ENCODE measurements at regions not wholly inside any gene's neighbourhood (a gene's known extent, or its start where the extent isn't known, plus 50 kb on each side); places are given as distances from the start of the nearest gene placed in this dataset.

GRCh38 chr3:74756674-74757073 is 142.2 kb upstream of the CNTN3 start:
- intact Hi-C loops (cut with DNase I, micrococcal nuclease) = loop anchor here in 1 of 2 experiments (1.0 kb wide), 1 partner anchor 8 kb away; no protein-coding TSS in a partner anchor
- ChIA-PET CTCF (interaction anchor here (0.7 kb wide), 1 partner anchor 13 kb away, joined by 3 read pairs; no protein-coding TSS in a partner anchor), POLR2A (no interaction called here)
- ATAC-seq = no peak
- Mint-ChIP-seq H3K4me1 (no peaks in the 10 kb centered on the region), H3K27me3 (no peaks in the 10 kb centered on the region), H3K36me3 (ENCODE audit: low read depth) (no peaks in the 10 kb centered on the region), H3K9me3 (ENCODE audit: low read depth) (peaks cover 7% of the 10 kb centered on the region), H3K27ac (no peak overlapping the region), H3K4me3 (no peak overlapping the region)
- no peak for DNase-seq

DNA sequence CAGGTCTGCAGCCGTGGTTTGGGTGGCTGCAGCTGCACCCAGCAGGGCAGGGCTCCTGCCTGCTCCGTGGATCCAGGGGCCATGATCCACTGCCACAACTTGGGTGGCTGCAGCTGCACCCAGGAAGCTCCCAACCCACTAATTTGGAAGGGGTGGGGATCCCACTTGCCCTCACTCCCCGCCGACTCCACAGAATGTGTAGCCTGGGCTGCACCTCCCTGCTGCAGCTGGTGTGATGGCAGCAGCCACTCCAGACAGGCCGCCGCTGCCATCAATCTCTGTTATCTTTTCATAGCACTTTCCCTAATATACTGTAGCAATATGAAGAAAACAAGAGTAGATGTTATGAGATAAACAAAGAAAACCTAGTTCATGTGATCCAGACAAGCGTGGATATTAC is 137.8 kb upstream of the CNTN3 start:
- no peak for ATAC-seq
- intact Hi-C loops (cut with DNase I, micrococcal nuclease) = no loop called here
- POLR2A ChIA-PET = no interaction called here

GRCh38 chr3:74751775-74752174 is 137.3 kb upstream of the CNTN3 start:
- H3K4me3 Mint-ChIP-seq = no peak overlapping the region
- CTCF ChIA-PET = no interaction called here
- peaks cover 3% of the 10 kb centered on the region for H3K9me3 Mint-ChIP-seq (ENCODE audit: low read depth)
- POLR2A ChIA-PET = no interaction called here
- H3K36me3 Mint-ChIP-seq (ENCODE audit: low read depth) = no peaks in the 10 kb centered on the region
- H3K27ac Mint-ChIP-seq = no peak overlapping the region
- H3K27me3 Mint-ChIP-seq = peaks cover 2% of the 10 kb centered on the region
- intact Hi-C loops (cut with DNase I, micrococcal nuclease) = no loop called here
- no peak for ATAC-seq
- DNase-seq = no peak
- H3K4me1 Mint-ChIP-seq = no peaks in the 10 kb centered on the region

More for the DNA sequence above, 137.8 kb upstream of the CNTN3 start:
- Mint-ChIP-seq H3K27me3 (peaks cover 2% of the 10 kb centered on the region), H3K4me3 (no peak overlapping the region), H3K4me1 (no peaks in the 10 kb centered on the region), H3K36me3 (ENCODE audit: low read depth) (no peaks in the 10 kb centered on the region), H3K27ac (no peak overlapping the region), H3K9me3 (ENCODE audit: low read depth) (peaks cover 3% of the 10 kb centered on the region)
- CTCF ChIA-PET = no interaction called here
- DNase-seq = no peak

DNA sequence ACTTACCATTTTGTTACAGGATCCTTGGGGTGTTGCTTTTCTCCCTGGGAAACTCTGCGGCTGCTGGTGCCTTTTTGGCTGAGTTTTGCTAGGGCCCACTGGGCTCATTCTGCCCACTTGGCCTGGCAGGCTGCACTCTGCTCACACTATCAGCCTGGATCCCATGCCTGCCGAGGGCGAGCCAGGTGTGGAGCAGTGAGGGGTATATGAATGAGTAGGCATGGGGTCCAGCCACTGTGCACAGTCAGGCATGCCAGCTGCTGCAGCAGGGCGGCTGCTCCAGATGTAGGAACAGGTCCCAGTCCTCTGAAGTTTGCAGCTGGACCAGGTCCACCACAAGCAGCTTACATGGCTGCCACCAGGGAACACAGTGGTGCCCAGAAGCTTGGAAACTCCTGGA is 136.4 kb upstream of the CNTN3 start:
- Mint-ChIP-seq H3K4me1 (no peaks in the 10 kb centered on the region), H3K27me3 (peaks cover 2% of the 10 kb centered on the region), H3K4me3 (no peak overlapping the region), H3K27ac (no peak overlapping the region), H3K9me3 (ENCODE audit: low read depth) (peaks cover 5% of the 10 kb centered on the region), H3K36me3 (ENCODE audit: low read depth) (no peaks in the 10 kb centered on the region)
- DNase-seq (no peak), ATAC-seq (no peak)
- POLR2A ChIA-PET = no interaction called here
- CTCF ChIA-PET = no interaction called here
- intact Hi-C loops (cut with DNase I, micrococcal nuclease) = no loop called here

- Mint-ChIP-seq H3K27me3 (no peaks in the 10 kb centered on the region), H3K27ac (no peak overlapping the region), H3K4me1 (no peaks in the 10 kb centered on the region), H3K9me3 (ENCODE audit: low read depth) (peaks cover 5% of the 10 kb centered on the region), H3K4me3 (no peak overlapping the region), H3K36me3 (ENCODE audit: low read depth) (no peaks in the 10 kb centered on the region)
- no peak for ATAC-seq
- ChIA-PET CTCF (no interaction called here), POLR2A (no interaction called here)
- intact Hi-C loops (cut with DNase I, micrococcal nuclease) = no loop called here
- DNase-seq = no peak
These were observed 124.8 kb upstream of the CNTN3 start for GRCh38 chr3:74739242-74739641.

DNA sequence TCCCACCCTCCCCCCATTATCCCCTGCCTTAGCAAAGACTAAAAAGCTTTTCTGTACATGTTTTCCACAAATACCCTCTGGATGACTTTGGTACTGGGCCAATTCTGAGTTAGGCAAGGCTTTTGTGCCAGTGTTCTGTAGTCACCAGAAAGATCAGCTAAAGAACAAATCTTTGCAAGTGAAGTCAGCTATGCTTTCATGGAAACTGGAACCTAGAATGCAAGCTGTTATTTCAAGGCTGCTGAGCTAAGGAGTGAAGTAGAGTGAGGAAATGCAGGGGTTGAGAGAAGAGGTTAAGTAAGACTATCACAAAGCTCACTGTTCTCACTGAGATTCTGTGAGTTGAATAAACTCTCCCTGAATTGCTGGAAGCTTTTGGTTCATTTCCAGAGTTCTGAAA is 107.8 kb upstream of the CNTN3 start:
- Mint-ChIP-seq H3K36me3 (ENCODE audit: low read depth) (no peaks in the 10 kb centered on the region), H3K4me1 (no peaks in the 10 kb centered on the region), H3K27ac (no peak overlapping the region), H3K4me3 (no peak overlapping the region), H3K9me3 (ENCODE audit: low read depth) (peaks cover 9% of the 10 kb centered on the region), H3K27me3 (no peaks in the 10 kb centered on the region)
- no peak for DNase-seq
- intact Hi-C loops (cut with DNase I, micrococcal nuclease) = no loop called here
- ChIA-PET POLR2A (no interaction called here), CTCF (interaction anchor here (1.5 kb wide), 1 partner anchor 470 kb away, joined by 3 read pairs; no protein-coding TSS in a partner anchor)
- no peak for ATAC-seq

DNA sequence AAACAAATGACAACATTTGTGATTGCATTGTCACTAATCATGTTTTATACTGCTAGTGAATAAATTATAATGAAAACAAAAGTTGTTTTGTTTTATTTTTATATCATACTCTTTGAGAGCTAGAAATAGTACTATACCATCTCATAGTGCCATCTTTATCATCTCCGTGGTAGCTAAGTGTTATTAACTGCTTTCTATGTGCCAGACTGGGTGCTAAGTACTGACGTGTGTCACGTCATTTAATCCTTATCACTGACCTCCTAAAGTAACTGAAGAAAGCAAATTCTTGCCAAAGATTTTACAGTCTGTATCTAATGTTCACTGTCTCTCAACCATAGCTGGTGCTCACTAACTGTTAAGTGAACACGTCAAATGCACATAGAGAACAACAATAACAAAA is 99.5 kb upstream of the CNTN3 start:
- no peak for DNase-seq
- H3K9me3 Mint-ChIP-seq (ENCODE audit: low read depth) = peaks cover 18% of the 10 kb centered on the region
- H3K27me3 Mint-ChIP-seq = no peaks in the 10 kb centered on the region
- peaks cover 1% of the 10 kb centered on the region for H3K36me3 Mint-ChIP-seq (ENCODE audit: low read depth)
- POLR2A ChIA-PET = no interaction called here
- H3K4me1 Mint-ChIP-seq = no peaks in the 10 kb centered on the region
- H3K27ac Mint-ChIP-seq = no peak overlapping the region
- CTCF ChIA-PET = no interaction called here
- intact Hi-C loops (cut with DNase I, micrococcal nuclease) = no loop called here
- ATAC-seq = no peak
- no peak overlapping the region for H3K4me3 Mint-ChIP-seq

DNA sequence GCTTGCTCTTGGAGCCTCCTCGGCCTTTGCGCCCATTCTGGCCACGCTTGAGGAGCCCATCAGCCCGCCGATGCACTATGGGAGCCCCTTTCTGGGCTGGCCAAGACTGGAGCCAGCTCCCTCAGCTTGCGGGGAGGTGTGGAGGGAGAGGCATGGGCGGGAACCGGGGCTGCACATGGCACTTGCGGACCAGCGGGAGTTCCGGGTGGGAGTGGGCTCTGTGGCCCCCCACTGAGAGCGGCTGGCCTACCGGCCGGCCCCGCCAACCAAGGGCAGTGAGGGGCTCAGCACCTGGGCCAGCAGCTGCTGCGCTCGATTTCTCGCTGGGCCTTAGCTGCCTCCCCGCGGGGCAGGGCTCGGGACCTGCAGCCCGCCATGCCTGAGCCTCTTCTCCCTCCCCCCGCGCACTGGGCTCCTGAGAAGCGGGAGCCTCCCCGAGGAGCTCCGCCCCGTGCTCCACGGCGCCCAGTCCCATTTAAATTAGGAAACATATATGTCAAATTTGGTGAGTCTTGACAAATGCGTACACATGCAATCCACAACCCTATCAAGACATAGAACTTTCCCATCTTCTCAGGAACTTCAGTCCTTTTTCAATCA is 97.6 kb upstream of the CNTN3 start:
- CTCF ChIA-PET = no interaction called here
- no peaks in the 10 kb centered on the region for H3K27me3 Mint-ChIP-seq

GRCh38 chr3:74709951-74710350 is 95.5 kb upstream of the CNTN3 start:
- no peak for ATAC-seq
- ChIA-PET POLR2A (no interaction called here), CTCF (no interaction called here)
- Mint-ChIP-seq H3K4me1 (no peaks in the 10 kb centered on the region), H3K27ac (no peak overlapping the region), H3K4me3 (no peak overlapping the region), H3K9me3 (ENCODE audit: low read depth) (peaks cover 15% of the 10 kb centered on the region), H3K27me3 (no peaks in the 10 kb centered on the region), H3K36me3 (ENCODE audit: low read depth) (peaks cover 1% of the 10 kb centered on the region)
- intact Hi-C loops (cut with DNase I, micrococcal nuclease) = no loop called here
- DNase-seq = no peak

More for the DNA sequence above, 97.6 kb upstream of the CNTN3 start:
- H3K4me3 Mint-ChIP-seq = no peak overlapping the region
- H3K27ac Mint-ChIP-seq = no peak overlapping the region
- ATAC-seq = no peak
- POLR2A ChIA-PET = no interaction called here
- intact Hi-C loops (cut with DNase I, micrococcal nuclease) = no loop called here
- H3K9me3 Mint-ChIP-seq (ENCODE audit: low read depth) = peaks cover 15% of the 10 kb centered on the region
- H3K4me1 Mint-ChIP-seq = no peaks in the 10 kb centered on the region
- DNase-seq = no peak
- H3K36me3 Mint-ChIP-seq (ENCODE audit: low read depth) = peaks cover 1% of the 10 kb centered on the region

GRCh38 chr3:74693696-74694393 is 79.4 kb upstream of the CNTN3 start:
- H3K27me3 Mint-ChIP-seq = no peaks in the 10 kb centered on the region
- peaks cover 2% of the 10 kb centered on the region for H3K9me3 Mint-ChIP-seq (ENCODE audit: low read depth)
- H3K27ac Mint-ChIP-seq = no peak overlapping the region
- ChIA-PET CTCF (no interaction called here), POLR2A (no interaction called here)
- DNase-seq (no peak), ATAC-seq (no peak)
- intact Hi-C loops (cut with DNase I, micrococcal nuclease) = no loop called here
- no peaks in the 10 kb centered on the region for H3K4me1 Mint-ChIP-seq
- H3K36me3 Mint-ChIP-seq (ENCODE audit: low read depth) = no peaks in the 10 kb centered on the region
- H3K4me3 Mint-ChIP-seq = no peak overlapping the region

DNA sequence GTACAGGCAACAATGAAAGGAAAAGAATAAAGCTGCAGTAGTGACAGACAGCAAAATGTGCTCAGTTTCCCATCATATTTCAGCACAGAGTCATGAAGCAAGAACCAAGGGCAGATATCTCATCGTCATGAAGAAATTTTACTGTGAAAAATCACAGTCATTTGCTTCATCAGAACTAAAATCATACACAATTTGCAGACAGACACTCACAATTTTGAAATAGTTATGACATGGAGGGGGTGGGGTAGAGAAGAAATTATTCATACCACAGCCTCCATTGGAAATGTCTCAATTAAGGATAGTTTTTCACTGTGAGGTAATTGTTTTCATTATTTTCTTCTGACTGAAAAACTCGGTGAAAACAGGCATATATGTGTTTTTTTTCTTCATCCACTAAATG is 78.8 kb upstream of the CNTN3 start:
- Mint-ChIP-seq H3K9me3 (ENCODE audit: low read depth) (peaks cover 2% of the 10 kb centered on the region), H3K27me3 (no peaks in the 10 kb centered on the region), H3K27ac (no peak overlapping the region), H3K36me3 (ENCODE audit: low read depth) (no peaks in the 10 kb centered on the region), H3K4me3 (no peak overlapping the region), H3K4me1 (no peaks in the 10 kb centered on the region)
- ATAC-seq (no peak), DNase-seq (no peak)
- intact Hi-C loops (cut with DNase I, micrococcal nuclease) = no loop called here
- CTCF ChIA-PET = no interaction called here
- POLR2A ChIA-PET = no interaction called here

GRCh38 chr3:74691946-74692345 is 77.5 kb upstream of the CNTN3 start:
- ATAC-seq (no peak), DNase-seq (no peak)
- intact Hi-C loops (cut with DNase I, micrococcal nuclease) = no loop called here
- Mint-ChIP-seq H3K27ac (no peak overlapping the region), H3K4me1 (no peaks in the 10 kb centered on the region), H3K36me3 (ENCODE audit: low read depth) (no peaks in the 10 kb centered on the region), H3K4me3 (no peak overlapping the region), H3K27me3 (no peaks in the 10 kb centered on the region), H3K9me3 (ENCODE audit: low read depth) (peaks cover 4% of the 10 kb centered on the region)
- POLR2A ChIA-PET = no interaction called here
- CTCF ChIA-PET = no interaction called here
